ENCODE measurements at regions not wholly inside any gene's neighbourhood (a gene's known extent, or its start where the extent isn't known, plus 50 kb on each side); places are given as distances from the start of the nearest gene placed in this dataset.

DNA sequence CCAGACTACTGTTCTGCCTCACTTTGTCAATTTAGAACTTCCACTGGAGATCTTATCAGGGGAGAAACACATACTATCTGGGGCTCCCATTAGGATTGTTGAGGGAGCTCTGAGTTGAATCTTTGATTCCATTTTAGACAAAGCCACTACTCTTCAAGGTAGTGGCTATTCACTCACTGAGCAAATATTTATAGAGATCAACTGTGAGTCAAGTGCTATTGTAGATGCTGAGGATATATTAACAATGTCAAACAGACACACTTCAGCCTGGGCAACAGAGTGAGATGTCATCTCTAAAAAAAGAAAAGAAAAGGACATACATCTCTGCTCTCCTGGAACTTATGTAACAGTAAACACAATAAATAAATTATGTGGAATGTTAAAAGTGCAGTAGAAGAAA lies 315.3 kb downstream of the PTEN start:
- no peak for DNase-seq

DNA sequence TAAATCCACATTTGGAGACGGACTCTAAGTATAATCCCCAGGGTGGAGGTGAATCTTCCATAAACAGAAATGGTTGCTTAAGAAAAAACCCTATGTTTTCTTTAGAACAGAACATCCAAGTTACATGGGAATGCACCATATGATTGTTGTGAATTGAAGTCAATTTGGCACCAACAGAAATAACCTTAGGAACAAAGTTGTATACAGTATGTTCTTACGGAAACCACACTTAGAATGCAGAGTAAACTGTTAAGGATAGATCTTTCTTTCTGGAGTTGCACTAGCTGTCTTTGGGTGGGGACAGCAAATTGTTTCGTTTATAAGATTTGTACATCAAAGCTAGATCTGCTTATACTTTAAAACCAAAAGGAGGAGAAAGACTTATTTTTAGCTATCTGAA lies 316.4 kb downstream of the PTEN start:
- DNase-seq, result no peak

DNA sequence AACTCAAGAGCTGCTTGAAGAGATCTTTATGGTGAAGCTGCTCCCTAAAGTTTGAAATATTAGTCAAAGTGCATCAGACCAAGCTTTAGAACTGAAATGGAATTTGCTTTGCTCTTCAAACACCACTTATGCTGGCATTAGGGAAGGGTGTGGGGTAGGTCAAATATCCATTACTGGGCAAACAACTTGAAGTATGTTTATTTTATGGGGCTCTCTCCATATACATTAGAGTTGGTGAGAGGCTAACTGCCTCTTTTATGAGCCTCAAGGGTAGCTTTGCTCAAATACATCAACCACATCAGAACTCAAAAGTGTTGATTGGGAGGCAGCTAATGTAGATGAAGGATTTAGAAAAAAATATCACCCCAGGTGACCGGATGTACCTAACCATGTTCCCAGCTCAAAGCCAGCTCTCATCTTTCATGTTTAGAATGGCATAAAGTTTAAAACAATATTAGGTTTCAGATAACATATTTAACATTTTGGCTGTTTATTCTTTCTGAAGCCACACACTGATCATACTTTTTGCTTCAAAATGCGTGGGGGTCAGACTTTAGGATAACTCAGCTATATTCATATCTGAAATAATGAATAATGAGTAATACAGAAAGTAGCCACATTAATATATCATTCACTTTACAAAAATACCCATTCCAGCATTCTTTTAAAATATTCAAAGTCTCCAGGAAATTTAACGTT lies 318.6 kb downstream of the PTEN start:
- no peak for DNase-seq

DNA sequence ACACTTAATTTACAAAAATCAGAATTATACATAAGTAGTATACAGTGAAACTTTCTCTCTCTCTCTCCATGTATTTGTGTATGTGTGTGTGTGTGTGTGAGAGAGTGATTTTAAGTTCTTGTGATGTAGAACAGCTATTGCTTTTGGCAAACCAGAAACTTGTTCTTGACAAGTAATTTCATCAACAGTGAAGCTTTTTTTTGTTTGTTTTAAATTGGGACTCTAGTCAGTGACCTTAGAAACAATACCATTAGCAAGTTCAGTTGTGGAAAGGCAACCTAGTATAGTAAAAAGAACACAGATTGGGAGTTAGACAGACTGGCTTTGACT lies 319.1 kb downstream of the PTEN start:
- no peak for DNase-seq

DNA sequence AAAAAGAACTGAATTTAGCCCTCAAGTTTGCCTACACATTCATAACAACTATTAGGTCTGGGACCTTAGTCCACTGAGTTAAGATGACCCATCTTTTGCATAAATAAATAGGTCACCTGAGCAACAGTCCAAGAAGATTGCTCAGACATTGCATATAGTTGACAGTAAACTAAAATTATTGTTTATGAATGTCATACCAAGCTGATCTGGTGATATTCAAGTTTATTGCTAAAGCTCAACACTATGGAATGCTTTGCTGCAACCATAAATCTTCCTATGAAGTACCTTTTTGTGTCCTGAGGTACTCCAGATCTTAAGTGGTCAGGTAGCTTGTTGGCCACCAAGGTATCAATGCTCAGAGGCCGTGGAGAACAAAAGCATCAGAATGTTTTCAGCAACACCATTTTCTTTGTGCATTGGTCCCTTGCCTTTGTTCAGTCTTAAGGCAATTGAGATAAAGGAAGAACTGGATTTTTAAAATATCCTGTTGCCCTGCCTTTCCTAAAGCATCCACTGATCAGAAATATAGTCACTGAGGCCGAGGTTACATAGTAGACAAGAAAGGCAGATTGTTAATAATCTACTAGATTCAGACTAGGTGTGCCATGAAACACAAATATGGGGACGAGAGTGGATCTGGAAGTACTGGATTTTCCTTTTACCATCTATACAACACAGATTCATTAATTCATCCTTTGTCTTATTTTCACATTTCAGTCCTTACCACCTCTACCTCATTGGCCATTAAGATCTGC lies 321.3 kb downstream of the PTEN start:
- no peak for DNase-seq

DNA sequence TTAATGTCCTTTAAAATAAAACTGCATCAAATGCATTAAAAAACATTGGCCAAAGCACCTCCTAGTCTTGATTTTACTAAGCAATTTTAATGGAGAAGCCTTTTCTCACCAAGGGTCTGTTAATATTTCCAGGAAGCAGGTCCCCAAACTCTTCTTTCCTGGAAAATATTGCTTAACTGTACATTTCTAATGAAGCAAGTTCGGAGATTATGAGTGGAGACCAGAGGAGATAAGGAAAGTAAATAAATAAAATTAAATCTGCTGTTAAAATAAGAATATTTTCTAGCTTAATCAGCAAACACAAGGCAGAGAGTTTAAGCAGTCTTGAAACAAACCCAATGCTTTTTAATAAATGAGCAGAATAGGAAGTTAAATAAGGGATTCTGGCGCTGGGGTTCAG lies 322.4 kb downstream of the PTEN start:
- DNase-seq, result no peak

DNA sequence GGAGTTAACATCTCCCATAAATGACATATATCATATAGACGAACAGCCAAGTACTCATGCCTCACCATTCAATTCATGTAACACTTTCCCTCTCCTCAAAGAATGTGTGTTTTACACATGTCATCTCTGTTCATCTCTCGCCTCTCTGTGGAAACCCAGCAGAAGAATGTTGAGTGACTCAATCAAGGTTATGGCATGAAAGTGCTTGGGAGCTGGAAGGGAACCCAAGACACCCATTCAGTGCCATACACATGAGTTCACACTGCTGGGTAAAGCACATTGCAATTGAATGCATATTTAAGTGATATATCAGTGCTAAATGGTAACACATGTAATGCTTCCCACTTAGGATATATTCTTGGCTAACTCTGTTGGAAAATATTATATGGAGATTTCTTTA lies 322.9 kb downstream of the PTEN start:
- DNase-seq, result no peak

DNA sequence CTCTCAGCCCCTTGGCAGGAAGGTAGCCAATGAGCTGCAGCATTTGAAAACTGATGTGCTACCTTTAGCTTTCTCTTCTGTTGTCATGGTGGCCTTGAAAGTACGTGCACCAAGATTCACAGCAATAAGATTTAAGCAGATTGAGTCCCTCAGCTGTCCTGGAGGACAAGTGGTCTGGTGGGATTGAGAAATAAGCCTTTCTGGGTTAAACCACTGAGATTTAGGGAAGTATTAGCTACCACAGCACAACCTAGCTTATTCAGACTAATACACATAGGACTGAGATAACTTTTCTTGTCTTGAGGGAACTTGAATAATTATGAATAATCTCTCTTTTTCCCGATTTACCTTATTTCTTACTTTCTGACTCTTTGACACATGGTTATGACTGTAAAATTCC lies 324.0 kb downstream of the PTEN start:
- no peak for DNase-seq

DNA sequence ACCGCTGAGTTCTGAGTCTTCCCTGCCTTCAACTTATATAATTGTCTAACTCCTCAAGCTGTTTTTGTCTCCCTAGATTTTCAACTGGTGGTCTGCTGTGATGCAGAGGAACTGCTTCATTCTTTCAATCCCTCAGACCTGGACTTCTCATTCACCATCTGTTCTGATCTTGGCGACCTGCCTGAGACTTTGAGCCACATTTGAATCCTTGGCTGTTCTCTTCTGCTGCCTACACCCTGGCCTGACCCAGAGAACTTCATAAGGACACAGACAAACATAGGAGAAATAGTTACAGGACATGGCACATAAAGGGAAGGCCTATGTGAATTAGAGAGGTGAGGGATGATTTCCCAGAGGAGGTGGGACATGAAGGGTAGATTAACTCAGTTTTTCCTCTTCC lies 326.7 kb downstream of the PTEN start:
- no peak for DNase-seq

DNA sequence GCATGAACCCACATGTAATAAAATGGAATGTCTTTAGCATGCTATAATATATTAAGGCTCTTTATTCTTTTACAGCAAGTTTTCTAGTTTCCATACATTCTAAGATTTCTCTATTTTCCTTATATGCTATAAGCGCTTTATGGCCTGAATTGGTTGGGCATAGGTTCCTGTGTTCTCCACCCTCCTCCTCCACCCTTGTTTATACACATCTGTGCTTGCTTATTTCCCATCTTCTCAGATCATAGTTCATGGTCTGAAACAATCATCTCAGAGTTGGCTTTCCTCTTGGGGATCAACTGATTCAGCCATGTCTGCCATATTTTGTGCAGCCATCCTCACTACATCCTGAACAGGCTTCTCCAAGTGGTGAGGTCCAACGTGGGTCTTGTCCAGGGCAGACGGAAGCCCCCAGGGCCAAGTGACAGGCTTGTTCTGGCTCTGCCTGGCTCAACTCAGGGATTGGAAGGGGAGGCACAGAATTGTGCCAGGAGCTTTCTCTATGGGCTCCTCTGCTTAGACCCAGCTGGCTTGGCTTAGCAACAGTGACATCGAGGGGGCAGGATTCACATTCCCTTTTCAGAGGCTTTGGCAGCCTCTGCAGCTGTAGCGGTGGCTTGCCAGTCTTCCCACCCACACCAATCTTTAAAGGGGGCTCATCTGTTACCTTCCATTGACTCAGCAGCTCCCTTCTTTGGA lies 327.3 kb downstream of the PTEN start:
- no peak for DNase-seq

DNA sequence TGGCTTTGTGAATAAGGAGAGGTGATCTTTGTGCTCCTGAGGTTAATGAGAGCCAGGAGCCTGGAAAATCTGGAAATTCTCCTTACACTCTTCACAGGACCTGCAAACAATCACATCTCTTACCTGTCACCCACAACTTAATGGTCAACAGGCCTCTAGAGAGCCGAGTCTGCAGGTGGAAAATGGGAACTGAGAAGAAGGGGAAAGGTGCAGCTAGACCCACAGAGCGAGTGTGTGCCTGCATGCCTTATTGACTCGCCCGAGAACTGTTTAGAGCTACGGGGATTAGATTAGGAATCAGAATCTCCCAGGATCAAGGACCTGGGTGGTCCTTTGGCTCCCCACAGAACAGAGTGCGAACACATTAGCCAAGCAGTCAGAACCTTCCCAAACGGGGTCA lies 329.6 kb downstream of the PTEN start:
- DNase-seq, result no peak

DNA sequence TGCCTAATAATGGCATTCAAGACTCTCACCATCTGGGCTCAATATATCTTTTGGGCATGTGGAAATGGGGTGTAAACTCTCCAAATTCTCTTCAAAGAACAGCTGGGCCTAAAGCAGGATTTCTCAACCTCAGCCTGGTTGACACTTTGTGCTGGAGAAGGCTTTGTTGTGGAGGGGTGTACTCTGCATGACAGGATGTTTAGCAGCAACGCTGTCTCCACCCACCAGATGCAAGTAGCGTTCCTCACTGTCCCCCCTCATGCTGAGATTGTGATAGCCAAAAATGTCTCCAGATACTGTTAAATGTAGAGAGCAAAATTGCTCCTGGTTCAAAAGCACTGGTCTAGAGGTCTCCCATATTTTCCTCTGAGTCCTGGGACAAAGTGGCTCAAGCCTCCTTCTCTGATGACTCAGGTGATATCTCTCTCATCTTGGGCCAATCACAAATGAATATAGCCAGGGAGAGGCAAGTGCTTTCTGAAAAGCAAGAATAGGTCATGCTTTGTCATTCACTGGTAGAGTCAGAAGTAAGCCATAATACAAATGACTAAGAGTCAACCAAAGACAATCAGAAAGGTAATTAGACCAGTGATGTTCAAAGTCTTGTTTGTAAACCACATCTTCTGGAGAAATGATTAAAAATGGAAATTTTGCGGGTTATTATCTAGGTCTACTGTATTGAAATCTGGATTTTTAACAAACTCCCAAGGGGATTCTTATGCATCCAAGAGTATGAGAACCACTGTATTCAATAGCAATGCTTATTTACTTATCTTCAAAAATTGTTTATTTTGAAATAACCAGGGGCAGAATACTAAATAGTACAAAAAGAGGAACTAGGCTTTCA lies 330.8 kb downstream of the PTEN start:
- peak; percentile 21 for DNase-seq

DNA sequence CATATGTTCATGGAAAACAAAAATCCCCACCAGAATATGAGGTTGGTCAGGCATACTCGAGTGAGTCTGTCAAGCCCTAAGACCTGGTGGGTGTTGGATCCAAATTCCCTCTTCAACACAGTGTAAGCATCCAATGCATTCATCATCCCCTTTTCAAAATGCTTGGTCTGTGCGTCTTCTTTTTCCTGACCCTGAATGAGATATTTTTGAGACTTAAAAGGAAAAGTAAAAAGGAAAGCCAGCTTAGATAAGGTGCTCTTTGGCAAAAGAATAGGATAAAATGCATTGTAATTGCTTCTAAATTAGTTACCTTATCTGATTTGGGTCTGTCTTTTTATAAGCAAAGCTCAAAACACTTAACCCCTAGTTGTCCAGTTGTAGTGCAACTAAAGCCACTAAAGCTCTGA lies 331.5 kb downstream of the PTEN start:
- no peak for DNase-seq

DNA sequence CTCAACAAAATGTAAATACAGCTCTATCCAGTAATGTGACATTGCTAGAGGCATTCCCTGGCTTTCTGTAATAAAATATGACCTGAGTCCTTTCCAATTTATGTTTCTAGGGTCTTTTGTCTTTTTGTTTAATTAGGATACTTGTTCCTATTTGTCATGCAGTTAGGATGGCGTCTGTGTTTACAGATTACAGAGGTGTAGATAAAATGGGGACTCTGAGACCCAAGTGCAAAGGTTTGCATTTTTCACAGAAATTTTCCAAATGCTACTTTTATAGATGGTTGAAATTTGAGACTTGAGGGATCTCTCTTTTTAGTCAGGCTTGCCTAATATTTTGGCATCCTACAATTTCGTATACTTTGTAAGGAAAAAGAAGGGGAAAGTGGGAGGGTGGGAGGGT lies 332.4 kb downstream of the PTEN start:
- no peak for DNase-seq

DNA sequence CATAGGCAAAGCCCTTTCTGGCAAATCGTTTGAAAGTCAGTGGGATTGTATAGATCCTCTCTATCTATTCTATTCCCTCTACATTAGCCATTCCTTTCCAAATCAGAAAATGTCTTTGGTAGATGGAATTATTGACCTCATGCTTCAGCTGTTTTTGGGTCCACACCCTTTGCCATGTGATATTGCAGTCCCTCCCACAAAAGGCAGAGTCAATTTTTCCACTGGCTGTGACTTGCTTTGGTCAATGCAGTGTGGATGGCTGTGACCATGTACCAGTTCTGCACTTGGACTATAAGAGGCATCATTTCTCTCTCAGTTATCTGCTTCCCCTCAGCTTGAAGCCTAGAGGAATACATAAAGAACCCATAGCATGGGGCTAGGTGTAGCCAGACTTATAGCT lies 332.9 kb downstream of the PTEN start:
- no peak for DNase-seq

DNA sequence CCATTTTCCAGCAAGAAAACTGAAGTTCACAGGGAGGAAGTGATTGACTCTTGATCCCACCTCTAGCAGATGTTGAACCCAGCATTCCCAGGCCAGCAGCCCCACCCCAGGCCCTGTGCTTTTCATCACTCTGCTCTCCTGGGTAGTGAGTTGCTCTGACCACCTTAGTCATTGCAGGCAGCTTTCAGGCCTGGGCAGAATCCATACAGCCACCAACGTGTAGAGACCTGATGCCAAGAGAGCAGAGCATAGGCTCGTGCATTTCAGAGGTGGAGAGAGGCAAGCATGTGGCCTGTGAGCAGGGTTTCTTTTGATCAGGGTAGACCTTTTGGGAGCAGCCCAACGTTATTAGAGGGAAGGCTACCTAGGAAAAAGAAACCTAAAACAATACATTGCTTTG lies 334.6 kb downstream of the PTEN start:
- no peak for DNase-seq

DNA sequence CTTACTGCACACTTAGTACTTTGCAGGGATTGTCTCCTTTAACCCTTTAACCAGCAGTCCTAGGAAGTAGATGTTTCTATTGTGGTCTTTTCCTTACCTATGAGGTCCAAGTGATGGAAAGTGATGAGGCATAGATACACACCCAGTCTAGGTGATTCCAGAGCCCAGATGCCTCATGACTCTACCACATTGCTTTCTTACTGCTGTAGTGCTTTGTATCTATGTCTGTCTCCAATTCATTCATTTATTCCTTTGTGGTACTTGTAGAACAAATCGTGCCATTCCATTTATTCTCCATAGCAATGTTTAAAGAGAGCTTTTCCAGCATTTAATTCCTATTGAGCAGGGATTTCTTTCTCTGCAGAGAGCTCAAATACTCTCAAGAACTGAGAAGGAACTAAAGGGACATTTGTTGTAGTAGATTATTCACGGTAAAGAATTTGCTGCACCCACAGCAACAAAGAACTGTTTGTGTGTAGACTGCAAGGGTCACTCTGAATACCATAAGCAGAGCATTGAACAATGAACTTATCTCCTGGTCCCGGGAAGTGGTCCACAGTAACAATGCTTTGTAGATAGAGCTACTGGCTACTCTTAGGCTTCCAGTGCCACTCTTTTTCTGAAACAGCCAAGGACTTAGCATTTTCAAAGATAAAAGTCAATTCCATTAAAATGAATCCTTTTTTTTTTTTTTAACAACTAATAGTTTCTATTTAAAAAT lies 337.0 kb downstream of the PTEN start:
- DNase-seq, result no peak

DNA sequence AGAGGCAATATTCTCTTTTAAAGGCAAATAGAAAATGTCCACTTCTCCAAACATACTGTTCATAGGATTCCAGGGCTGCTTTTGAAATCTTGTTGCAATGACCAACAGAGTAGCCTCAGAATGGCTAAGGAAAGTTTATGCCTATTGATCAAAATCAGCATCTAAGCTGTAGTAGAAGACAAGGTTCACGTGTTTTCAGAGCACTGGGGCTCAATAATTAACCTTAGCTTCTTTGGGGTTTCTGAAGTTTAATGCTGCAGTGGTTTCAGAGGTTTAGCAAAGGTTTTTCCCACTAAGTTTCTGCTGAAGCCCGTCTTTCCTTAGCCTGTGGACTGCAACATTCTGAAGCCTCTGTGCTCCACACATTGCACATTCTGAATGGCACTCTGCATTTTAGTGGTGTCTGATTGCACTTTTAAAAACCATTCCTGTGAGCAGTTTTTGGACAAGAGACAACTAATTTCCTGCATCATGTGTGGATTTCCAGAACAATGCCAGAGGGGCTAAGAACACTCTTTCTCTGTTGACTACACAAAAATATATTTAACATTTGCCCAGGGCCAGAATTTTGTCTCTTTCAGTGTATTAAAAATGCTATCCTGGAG lies 342.5 kb downstream of the PTEN start:
- DNase-seq, result no peak

DNA sequence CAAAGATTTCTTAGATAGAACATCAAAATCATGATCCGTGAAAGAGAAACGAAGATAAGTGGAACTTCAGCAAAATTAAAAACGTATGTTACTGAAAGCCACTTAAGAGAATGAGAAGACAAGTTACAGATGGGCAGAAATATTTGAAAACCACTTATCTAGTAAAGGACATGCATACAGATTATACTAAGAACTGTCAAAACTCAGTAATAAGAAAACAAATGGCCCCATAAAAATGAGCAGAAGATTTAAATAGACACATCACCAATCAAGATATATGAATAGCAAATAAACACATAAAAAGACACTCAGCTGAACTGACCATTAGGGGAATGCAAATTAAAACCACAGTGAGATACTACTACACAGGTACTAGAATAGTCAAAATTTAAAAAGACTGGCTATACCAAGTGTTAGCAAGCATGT lies 343.7 kb downstream of the PTEN start:
- no peak for DNase-seq

DNA sequence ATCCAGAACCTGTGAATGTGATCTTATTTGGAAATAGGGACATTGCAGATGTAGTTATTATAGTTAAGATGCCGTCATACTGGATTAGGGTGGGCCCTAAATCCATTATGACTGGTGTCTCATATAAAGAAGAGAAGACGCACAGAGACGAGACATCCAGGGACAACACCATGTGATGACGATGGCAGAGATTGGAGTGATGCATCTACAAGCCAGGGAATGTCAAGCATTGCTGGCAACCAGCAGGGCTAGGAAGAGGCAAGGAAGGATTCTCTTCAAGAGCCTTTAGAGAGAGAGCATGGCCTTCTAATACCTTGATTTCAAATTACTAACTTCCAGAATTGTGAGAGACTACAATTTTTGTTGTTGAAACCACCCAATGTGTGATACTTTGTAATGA lies 345.8 kb downstream of the PTEN start:
- no peak for DNase-seq

DNA sequence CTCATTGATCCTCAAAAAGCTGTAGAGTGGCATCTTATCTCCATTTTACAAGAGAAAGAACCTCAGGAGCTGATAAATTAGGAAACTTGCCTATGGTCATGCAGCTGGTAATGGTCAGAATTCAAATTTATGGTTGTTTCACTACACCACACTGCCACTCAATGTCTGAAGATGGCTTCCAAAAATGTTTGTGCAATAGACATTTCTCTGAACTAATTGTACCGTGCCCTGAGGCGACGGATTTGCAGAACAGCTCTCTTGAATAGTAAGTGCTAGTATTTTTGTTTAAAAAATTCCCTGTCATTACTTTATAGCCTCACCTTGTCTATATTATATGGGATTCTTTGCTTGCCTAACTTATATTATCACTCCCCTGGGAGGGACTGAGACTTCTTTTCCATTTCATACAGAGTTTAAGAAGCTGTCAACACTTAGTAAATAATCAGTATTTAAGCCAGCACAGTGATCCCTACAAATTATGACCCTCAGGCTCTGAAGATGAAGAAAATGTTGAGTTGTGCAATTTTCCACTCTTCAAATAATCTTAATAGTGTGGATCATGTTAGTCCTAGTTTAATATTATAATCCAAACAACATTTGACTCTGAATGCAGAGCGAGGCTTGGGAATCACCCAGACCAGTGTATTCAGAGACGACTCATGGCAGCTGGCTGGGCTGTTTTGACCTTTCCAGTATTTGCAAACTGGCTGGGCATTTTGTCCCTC lies 346.6 kb downstream of the PTEN start:
- no peak for DNase-seq

DNA sequence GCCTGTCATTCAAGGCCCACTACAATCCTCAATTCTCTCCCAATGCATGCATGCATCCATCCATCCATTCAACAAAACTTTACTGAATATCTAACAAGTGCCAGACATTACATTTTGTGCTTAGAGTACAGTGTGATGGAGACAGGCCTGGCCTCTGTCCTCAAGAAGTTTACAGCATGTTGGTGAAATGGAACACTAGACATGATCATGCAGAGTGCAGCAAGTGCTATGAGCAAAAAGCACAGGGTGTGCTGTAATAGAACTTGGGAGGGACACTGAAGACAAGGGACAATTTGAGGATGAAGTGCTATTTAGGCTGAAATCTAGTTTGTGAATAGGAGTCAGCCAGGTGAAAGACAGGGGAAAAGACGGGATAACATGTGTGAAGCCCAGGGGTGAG lies 347.8 kb downstream of the PTEN start:
- no peak for DNase-seq

Measured in CD4-positive, alpha-beta T cell treated with Interferon gamma for 1 hour (primary cell).